Liver (tissue), 3 donors: ENCODE measurements at regions not wholly inside any gene's neighbourhood (a gene's known extent, or its start where the extent isn't known, plus 50 kb on each side); places are given as distances from the start of the nearest gene placed in this dataset.

ENCODE experiments used
- ATF3 ChIP-seq: IDR thresholded peaks from 2 replicates; pipeline ENCODE4 v1.6.1; 2016; ENCODE audit warnings: antibody characterized with exemption
- EGR1 ChIP-seq, 2 donors: IDR thresholded peaks; 2 replicates each; pipeline ENCODE4 v1.6.1; 2016 to 2018; ENCODE audit warnings: antibody characterized with exemption in 2 of 2, low read depth in 2 of 2
- FOXA1 ChIP-seq: IDR thresholded peaks from 2 replicates; pipeline ENCODE4 v1.6.1; 2016; ENCODE audit warnings: antibody characterized with exemption
- FOXA2 ChIP-seq: IDR thresholded peaks from 2 replicates; pipeline ENCODE4 v1.6.1; 2016; ENCODE audit warnings: antibody characterized with exemption
- GABPA ChIP-seq, 2 donors: IDR thresholded peaks in 1 of 2; conservative IDR thresholded peaks in 1 of 2; 2 replicates each; pipeline ENCODE4 v1.6.1; 2016; ENCODE audit warnings: antibody characterized with exemption in 2 of 2, mild to moderate bottlenecking in 1 of 2, moderate library complexity in 1 of 2
- JUND ChIP-seq, 2 donors: IDR thresholded peaks; 2 replicates each; pipeline ENCODE4 v1.6.1; 2016; ENCODE audit warnings: antibody characterized with exemption in 2 of 2
- REST ChIP-seq: IDR thresholded peaks from 2 replicates; pipeline ENCODE4 v1.6.1; 2016; ENCODE audit warnings: antibody characterized with exemption, mild to moderate bottlenecking
- RXRA ChIP-seq, 2 donors: IDR thresholded peaks; 2 replicates each; pipeline ENCODE4 v1.6.1; 2017 to 2018; ENCODE audit warnings: antibody characterized with exemption in 2 of 2, mild to moderate bottlenecking in 1 of 2
- TAF1 ChIP-seq: conservative IDR thresholded peaks from 2 replicates; pipeline ENCODE4 v1.6.1; 2016; ENCODE audit warnings: antibody characterized with exemption, mild to moderate bottlenecking
- YY1 ChIP-seq: IDR thresholded peaks from 2 replicates; pipeline ENCODE4 v1.6.1; 2016; ENCODE audit warnings: antibody characterized with exemption, mild to moderate bottlenecking
- ZBTB33 ChIP-seq: IDR thresholded peaks from 2 replicates; pipeline ENCODE4 v1.6.1; 2016; ENCODE audit warnings: antibody characterized with exemption
- TF ChIP-seq, protein P1 (sequence below): fragments of 150-350 bp; IDR thresholded peaks from 2 replicates; pipeline ENCODE4 v1.5.1; 2017; ENCODE audit warnings: improper control_type of control experiment, low read depth, low read length; ENCODE audit not compliant: missing input control
- TF ChIP-seq, protein P2 (sequence below): IDR thresholded peaks from 2 replicates; pipeline ENCODE4 v1.6.1; 2016; ENCODE audit warnings: antibody characterized with exemption
- donor health status: healthy.
- donor health status: healthy.

DNA sequence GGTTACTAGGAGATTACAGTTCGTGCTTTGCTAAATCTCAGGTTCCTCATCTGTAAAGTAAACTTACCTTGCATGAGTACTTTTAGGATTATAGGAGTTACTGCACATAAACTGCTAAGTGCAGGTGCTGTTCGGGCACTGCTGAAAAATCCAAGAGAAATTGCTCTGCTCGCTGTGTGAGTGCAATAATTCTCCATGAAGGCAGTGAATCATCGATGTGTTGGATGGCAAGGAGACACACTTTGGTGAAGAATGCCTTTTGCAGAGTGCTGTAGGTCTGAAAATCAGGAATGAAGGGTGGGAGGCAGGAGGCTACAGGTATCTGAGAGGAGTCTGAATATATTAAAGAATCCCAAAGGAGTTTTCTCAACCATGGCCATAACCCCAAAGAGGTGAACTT, 113.0 kb downstream of the CHIC2 start:
- TF ChIP-seq FOXA1: no peak
- no peak for TF ChIP-seq TAF1
- TF ChIP-seq, protein P1, sequence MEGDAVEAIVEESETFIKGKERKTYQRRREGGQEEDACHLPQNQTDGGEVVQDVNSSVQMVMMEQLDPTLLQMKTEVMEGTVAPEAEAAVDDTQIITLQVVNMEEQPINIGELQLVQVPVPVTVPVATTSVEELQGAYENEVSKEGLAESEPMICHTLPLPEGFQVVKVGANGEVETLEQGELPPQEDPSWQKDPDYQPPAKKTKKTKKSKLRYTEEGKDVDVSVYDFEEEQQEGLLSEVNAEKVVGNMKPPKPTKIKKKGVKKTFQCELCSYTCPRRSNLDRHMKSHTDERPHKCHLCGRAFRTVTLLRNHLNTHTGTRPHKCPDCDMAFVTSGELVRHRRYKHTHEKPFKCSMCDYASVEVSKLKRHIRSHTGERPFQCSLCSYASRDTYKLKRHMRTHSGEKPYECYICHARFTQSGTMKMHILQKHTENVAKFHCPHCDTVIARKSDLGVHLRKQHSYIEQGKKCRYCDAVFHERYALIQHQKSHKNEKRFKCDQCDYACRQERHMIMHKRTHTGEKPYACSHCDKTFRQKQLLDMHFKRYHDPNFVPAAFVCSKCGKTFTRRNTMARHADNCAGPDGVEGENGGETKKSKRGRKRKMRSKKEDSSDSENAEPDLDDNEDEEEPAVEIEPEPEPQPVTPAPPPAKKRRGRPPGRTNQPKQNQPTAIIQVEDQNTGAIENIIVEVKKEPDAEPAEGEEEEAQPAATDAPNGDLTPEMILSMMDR: no peak
- TF ChIP-seq ATF3: no peak
- TF ChIP-seq YY1: no peak
- no peak for TF ChIP-seq GABPA (IDR thresholded peaks at IDR 0.05 in 1 of 2, conservative IDR thresholded peaks at IDR 0.05 in 1 of 2)
- TF ChIP-seq, protein P2, sequence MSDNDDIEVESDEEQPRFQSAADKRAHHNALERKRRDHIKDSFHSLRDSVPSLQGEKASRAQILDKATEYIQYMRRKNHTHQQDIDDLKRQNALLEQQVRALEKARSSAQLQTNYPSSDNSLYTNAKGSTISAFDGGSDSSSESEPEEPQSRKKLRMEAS: no peak
- no peak for TF ChIP-seq JUND (IDR thresholded peaks at IDR 0.05)
- TF ChIP-seq EGR1 (IDR thresholded peaks at IDR 0.05; ENCODE audit: low read depth in 2 of 2): no peak
- no peak for TF ChIP-seq RXRA (IDR thresholded peaks at IDR 0.05)
- TF ChIP-seq FOXA2: no peak
- TF ChIP-seq ZBTB33: no peak
- TF ChIP-seq REST: no peak
